GM12892 (cell line): ENCODE measurements at regions not wholly inside any gene's neighbourhood (a gene's known extent, or its start where the extent isn't known, plus 50 kb on each side); places are given as distances from the start of the nearest gene placed in this dataset.

Source experiments
- POLR2AphosphoS5 ChIP-seq: IDR thresholded peaks from 2 replicates; pipeline ENCODE4 v1.6.1; 2011; ENCODE audit warnings: low read depth, low read length, control low read depth
- TAF1 ChIP-seq: IDR thresholded peaks from 2 replicates; pipeline ENCODE4 v1.6.1; 2011; ENCODE audit warnings: low read depth, mild to moderate bottlenecking, control low read depth, low read length, borderline replicate concordance

GRCh38 chr11:71190551-71190950, 61.8 kb downstream of the SHANK2 start:
- TF ChIP-seq POLR2AphosphoS5 = no peak
- no peak for TF ChIP-seq TAF1
